Fibroblast of mammary gland (primary cell): ENCODE measurements at regions not wholly inside any gene's neighbourhood (a gene's known extent, or its start where the extent isn't known, plus 50 kb on each side); places are given as distances from the start of the nearest gene placed in this dataset.

Experiments
- DNase-seq: peaks from one replicate; pipeline ENCODE4 v3.0.0-alpha.2; 2010; ENCODE audit warnings: low read depth
- H3K4me3 ChIP-seq: 2 replicates; pipeline ENCODE4 v1.5.1; 2011; ENCODE audit warnings: low read depth, mild to moderate bottlenecking, low read length, moderate library complexity; ENCODE audit not compliant: control insufficient read depth
- TF ChIP-seq, protein P1 (sequence below): conservative IDR thresholded peaks from 2 replicates; pipeline ENCODE4 v1.5.1; 2011; ENCODE audit warnings: low read depth, low read length, inconsistent platforms; ENCODE audit not compliant: control insufficient read depth, insufficient read depth

DNA sequence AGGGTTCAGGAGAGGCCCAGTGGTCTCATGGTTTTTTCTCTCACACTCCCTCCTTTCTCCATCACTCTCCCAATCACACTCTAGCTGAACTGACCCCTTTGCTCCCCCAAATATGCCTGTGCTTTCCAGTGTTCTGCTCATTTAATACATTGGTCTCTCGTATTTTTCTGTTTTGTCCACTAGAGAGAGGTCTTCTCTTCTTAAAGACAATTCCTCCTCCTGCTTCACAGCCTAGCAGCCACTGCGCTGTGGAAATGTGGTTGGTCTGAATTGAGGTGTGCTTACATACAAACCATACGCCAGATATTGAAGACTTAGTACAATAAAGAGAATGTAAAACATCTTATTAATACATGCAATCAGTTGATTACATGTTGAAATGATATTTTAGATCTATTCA, 60.6 kb upstream of the XCR1 start:
- H3K4me3 ChIP-seq: no peak overlapping the region
- DNase-seq: peak; percentile 61
- TF ChIP-seq, protein P1, sequence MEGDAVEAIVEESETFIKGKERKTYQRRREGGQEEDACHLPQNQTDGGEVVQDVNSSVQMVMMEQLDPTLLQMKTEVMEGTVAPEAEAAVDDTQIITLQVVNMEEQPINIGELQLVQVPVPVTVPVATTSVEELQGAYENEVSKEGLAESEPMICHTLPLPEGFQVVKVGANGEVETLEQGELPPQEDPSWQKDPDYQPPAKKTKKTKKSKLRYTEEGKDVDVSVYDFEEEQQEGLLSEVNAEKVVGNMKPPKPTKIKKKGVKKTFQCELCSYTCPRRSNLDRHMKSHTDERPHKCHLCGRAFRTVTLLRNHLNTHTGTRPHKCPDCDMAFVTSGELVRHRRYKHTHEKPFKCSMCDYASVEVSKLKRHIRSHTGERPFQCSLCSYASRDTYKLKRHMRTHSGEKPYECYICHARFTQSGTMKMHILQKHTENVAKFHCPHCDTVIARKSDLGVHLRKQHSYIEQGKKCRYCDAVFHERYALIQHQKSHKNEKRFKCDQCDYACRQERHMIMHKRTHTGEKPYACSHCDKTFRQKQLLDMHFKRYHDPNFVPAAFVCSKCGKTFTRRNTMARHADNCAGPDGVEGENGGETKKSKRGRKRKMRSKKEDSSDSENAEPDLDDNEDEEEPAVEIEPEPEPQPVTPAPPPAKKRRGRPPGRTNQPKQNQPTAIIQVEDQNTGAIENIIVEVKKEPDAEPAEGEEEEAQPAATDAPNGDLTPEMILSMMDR: peak; percentile 40

DNA sequence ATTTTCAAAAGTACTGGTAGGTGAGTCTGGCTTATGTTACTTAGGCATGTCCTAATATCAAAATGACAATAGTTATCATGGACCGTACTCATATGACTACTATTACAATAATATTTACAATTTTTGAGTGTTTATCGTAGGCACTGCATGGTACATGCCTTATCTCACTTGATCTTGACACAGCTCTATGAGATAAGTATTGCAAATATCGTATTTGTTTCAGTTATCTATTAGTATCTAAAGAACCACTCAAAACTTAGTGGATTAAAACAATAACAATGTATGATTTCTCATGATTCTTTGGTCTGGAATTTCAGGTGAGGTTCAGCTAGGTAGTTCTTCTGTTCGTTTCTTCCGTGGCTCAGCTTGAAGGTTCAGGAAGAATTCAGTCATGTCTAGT, 59.7 kb upstream of the XCR1 start:
- H3K4me3 ChIP-seq: no peak overlapping the region
- TF ChIP-seq, protein P1: no peak
- DNase-seq: no peak

DNA sequence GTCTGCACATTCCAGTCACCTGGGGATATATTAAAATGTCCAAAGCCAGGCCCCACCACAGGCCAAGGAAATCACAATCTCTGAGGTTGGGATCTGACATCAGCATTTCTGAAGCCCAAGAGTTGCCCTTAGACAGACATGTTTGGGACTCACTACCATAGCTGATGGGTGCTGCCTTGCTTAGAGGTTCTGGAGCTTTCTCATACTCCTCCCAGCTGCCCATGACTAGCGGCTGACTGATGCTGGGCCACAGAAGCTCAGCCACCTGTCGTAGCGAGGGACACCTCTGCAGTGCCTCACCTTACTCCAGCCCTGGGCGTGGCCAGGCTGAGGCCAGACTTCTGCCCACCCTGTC, 58.8 kb upstream of the XCR1 start:
- DNase-seq: no peak
- TF ChIP-seq, protein P1: no peak
- no peak overlapping the region for H3K4me3 ChIP-seq

DNA sequence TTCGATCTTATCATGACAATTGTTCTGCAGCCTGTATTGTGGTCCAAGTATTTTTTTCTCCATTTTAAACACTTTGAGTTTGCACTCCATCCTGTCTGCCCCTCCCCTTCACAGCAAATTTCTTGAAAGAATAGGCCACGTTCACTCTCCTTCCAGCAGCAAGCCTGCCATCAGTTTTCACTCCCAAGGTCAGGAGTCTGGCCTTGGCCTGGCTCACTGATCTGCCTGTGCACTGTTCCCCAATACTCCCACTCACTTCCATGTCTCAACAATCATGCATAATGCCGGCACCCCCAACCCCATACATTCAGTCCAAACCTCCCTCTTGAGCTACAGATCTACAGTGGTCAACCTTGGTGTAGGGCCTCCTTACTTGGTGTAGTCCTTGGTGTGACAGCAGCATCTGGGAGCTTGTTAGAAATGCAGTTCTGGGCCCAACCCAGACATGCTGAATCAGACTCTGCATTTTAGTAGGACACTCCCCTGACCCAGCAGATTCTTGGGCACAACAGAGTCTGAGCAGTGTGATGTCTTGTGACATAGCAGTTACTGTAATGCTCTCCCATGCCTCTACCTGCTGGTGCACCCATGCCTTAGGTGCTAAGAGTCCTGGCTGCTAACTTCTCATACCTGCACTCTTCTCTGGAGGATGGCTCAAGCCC, 58.3 kb upstream of the XCR1 start:
- TF ChIP-seq, protein P1: no peak

DNA sequence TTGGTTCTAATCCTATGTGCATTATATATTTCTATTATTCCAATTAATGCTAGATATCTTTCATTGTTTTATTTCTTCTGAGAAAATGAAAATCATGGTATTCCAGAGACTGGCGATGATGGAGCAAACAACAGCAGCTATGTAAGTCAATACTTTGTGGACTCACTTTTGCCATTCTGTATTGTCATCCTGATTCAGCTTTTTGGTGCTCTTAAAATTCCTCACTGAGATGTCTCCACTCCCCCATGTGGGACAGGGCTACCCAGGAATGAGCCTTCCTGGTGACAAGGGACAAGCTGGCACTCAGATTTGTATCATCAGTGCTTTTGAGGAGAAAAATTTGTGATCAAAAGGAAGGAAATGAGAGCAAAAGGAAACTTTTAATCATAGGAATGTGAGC, 56.7 kb upstream of the XCR1 start:
- TF ChIP-seq, protein P1: no peak
- DNase-seq: no peak
- no peak overlapping the region for H3K4me3 ChIP-seq

More for the DNA sequence above, 58.3 kb upstream of the XCR1 start:
- DNase-seq: no peak
- no peak overlapping the region for H3K4me3 ChIP-seq

DNA sequence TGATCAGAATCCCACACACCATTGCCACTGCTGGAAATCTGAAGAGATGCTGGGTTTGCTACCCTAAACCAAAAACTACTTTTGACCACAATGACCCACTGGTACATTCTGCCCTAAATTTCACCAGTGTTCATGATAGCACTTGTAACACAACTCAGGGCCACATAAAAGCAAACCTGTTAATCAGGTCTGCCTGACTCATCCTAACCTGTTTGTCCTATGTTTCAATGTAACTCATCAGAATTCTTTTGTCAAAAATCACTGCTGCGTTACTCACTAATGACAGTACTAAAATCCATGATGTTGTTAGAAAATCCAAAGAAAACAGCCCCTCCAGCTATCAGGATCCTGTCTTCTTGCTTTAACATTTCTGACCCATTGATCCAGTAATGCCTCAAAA, 55.6 kb upstream of the XCR1 start:
- H3K4me3 ChIP-seq: no peak overlapping the region
- no peak for DNase-seq
- TF ChIP-seq, protein P1: no peak

DNA sequence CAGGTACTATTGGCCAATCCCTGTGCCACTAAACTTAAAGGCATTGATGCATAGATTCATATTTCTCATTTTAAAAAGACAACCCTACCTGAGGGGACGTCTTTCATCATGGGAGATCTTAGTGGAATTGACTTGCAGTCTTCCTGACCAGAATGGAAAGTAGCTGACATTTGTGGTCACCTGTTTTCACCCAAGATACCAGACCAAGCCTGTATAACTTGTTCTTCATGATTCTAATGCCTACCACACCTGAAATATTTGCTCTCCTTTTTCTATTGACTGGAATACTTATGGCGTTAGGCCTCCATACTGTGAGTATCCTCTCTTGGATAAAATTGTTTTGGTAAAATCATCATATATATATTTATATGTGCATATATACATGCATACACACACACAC, 54.7 kb upstream of the XCR1 start:
- no peak for DNase-seq
- no peak overlapping the region for H3K4me3 ChIP-seq
- TF ChIP-seq, protein P1: no peak
